VCaP (cell line): ENCODE measurements at regions not wholly inside any gene's neighbourhood (a gene's known extent, or its start where the extent isn't known, plus 50 kb on each side); places are given as distances from the start of the nearest gene placed in this dataset.
A peak's percentile ranks its signal among the peaks of the same experiment; 100 is the strongest.

Source experiments
- H3K27ac ChIP-seq: fragments of 450-650 bp; 2 replicates; pipeline ENCODE4 v1.5.1; 2017
- TF ChIP-seq, protein P1 (sequence below): fragments of 450-650 bp; conservative IDR thresholded peaks from 2 replicates; pipeline ENCODE4 v1.5.1; 2017; ENCODE audit warnings: mild to moderate bottlenecking, moderate library complexity

DNA sequence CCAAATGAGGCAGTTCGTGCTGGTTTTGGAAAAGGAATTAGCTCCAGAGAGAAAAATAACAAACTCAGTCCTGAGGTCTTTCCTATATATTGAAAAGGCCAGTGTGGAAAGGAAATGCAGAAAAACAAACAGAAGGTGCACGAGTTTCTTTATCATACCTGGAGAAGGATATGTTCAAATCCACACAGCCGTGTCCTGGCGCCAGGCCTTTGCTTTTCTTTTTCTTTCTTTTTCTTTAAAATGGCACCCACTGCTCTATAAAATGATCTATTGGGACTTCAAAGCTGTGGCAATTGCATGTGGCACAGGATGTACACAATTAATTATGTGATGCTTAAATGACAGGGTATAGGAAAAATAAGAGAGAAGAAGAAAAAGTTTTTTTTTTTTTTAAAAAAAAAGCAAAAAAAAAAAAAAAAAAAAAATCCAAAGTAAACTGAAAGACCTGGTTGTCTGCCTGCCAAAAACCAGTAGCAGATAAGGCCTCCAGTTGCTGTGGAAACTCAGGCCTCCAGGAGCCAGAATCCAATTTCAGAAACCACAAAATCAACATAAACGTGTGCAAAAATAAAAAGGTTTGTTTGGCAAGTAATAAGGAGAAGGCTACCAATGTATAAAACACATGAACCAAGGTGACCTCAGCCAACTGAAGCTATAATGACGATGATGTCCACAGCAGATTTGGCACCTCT is 957.6 kb upstream of the SOX9 start:
- peak overlapping the region; percentile 67 for H3K27ac ChIP-seq
- TF ChIP-seq, protein P1, sequence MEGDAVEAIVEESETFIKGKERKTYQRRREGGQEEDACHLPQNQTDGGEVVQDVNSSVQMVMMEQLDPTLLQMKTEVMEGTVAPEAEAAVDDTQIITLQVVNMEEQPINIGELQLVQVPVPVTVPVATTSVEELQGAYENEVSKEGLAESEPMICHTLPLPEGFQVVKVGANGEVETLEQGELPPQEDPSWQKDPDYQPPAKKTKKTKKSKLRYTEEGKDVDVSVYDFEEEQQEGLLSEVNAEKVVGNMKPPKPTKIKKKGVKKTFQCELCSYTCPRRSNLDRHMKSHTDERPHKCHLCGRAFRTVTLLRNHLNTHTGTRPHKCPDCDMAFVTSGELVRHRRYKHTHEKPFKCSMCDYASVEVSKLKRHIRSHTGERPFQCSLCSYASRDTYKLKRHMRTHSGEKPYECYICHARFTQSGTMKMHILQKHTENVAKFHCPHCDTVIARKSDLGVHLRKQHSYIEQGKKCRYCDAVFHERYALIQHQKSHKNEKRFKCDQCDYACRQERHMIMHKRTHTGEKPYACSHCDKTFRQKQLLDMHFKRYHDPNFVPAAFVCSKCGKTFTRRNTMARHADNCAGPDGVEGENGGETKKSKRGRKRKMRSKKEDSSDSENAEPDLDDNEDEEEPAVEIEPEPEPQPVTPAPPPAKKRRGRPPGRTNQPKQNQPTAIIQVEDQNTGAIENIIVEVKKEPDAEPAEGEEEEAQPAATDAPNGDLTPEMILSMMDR = no peak

DNA sequence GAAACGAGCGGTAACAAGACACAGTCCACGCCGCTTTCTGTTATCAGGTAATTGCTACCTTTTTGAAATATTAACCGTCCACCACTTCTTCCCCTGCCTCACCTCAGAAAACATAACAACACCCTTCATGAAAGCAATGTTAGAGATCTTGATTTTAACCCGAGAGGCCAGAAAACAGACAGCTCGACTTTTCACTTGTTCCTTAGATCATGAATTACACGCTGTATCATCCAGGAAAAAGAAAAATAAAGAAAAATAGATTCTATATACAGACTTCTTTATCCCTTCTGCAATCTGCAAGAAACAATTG is 957.1 kb upstream of the SOX9 start:
- TF ChIP-seq, protein P1 = no peak

DNA sequence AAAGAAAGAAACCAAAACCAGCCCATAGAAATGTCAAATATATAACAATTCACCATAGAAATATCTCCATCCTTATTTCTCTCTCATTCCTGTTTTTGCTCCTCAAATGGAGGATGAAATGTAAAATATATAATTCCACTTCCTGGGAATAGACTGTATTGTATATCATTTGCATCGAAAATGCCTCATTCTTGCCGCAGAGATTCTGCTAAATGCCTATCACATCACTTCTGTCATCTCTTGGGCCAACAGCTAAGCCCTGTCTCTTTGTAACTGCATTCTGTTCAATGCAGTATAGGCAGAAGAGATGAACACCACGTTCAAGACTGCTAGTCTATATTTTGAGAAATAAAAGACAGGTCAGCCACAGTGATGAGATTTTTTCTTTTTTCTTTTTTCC is 956.3 kb upstream of the SOX9 start:
- peak overlapping the region; percentile 67; the same call in 1 of the 2 replicates for H3K27ac ChIP-seq
- TF ChIP-seq, protein P1 = no peak

More for the DNA sequence above, 957.1 kb upstream of the SOX9 start:
- peak overlapping the region; percentile 67 for H3K27ac ChIP-seq

DNA sequence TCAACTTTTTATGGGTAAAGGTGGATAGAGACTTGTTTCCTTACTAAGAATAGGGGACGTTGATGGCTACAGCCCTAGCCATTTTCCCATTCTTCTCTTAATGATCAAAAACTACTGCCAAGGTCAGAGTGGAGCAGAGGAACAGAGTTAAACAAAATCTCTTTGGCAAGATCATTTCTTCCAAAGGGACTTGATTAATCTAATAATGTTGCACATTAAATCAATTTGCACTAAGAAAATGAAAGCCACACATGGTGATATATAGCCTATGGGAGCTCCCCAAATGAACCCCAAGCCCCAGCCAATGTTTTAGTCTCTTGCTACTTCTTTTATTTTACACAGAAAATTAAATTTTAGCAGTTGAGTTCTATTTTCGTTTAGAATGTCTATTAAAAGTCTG is 954.5 kb upstream of the SOX9 start:
- no peak overlapping the region for H3K27ac ChIP-seq
- TF ChIP-seq, protein P1 = no peak

DNA sequence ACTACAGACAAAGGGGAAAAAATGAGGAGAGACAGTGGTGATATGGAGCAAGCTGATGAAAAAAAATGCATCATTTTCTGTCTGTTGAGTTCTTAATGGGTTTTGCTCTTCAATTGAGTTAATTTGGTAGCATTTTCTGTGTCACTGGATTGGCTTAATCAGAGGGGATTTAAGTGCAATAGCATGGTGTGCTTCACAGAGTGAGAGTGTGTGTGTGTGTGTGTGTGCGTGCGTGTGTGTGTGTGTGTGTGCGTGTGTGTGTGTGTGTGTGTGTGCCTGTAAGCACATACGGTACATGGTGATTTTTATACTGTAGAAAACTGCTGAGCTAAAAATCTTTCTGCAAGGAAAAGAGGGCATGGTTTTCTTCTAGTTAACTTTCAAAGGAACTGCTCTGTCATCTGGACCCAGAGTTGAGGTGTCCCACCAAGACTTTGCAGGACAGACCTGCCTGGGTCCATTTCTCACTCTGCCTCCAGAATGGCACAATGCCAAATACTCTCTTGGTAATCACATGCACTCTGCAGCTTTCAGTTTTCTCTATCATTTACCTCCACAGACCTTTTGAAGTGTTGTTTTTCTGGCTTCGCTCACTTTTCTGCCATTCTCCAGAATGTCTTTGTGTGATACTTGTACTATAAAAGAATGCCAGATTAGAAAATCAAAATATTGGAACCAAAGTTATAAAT is 952.6 kb upstream of the SOX9 start:
- H3K27ac ChIP-seq = no peak overlapping the region
- TF ChIP-seq, protein P1 = no peak

DNA sequence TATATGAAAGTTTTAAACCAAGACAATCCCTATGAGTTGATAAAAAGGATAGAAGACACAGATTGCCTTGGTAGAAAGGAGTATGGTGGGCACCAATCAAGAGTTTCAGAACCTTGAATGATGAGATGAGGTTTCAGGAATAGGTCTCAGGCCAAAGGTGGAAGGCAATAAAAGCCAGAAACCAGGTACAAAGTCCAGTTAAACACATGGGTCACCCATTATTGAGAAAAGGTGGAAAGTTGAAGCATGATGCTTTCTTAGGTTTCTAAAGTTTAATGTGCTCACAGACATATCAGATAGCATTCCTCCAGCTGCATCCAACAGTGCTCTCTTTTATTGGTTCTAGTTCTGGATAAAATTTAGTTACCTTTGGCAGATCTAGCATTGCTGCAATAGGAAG is 950.8 kb upstream of the SOX9 start:
- TF ChIP-seq, protein P1 = no peak
- H3K27ac ChIP-seq = no peak overlapping the region

DNA sequence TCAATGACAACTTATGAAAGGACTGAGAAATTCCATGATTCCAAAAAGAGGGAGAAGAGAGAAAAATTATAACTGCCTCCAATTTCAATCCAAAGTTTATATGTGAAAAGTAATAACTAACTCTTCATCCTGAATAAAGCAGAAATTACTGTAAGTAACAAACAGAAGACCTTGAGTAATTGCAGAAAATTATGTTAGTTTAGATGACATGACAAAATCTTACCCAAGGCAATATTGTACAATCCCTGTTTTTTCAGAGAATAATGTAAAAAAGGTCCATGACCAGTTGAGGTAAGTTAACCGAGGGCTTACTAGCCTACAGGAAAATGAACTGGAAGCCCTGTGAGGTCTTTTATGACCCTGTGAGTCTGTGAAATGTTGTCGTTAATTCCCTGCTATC is 949.5 kb upstream of the SOX9 start:
- TF ChIP-seq, protein P1 = no peak

More for the DNA sequence above, 949.5 kb upstream of the SOX9 start:
- no peak overlapping the region for H3K27ac ChIP-seq
